Activated T-cell treated with anti-CD3 and anti-CD28 coated beads, Interleukin-2, amount 50 U/mL, for 72 hours (primary cell): ENCODE measurements at regions not wholly inside any gene's neighbourhood (a gene's known extent, or its start where the extent isn't known, plus 50 kb on each side); places are given as distances from the start of the nearest gene placed in this dataset.

Experiments used
- ATAC-seq, 2 donors: fragments of 150-1000 bp; cut with Tn5 transposase; replicated peaks in 1 of 2; 2 replicates each; pipeline ENCODE4 v1.10.0; 2021; ENCODE audit warnings: moderate library complexity in 2 of 2, mild to moderate bottlenecking in 1 of 2
- DNase-seq, 2 donors: peaks; one replicate each; pipeline ENCODE4 v3.0.0; 2021 to 2022; ENCODE audit warnings: mixed read lengths in 1 of 2
- H3K27ac Mint-ChIP-seq: one replicate; pipeline ENCODE4 v1.8.0; 2022; ENCODE audit warnings: mild to moderate bottlenecking, moderate library complexity, mixed read lengths
- H3K27me3 Mint-ChIP-seq: one replicate; pipeline ENCODE4 v1.8.0; 2022; ENCODE audit warnings: low read depth, mixed read lengths
- H3K36me3 Mint-ChIP-seq, 2 donors: one replicate each; pipeline ENCODE4 v1.8.0; 2022; ENCODE audit warnings: mixed read lengths in 2 of 2, mild to moderate bottlenecking in 1 of 2; ENCODE audit not compliant: insufficient read depth in 2 of 2
- H3K4me1 Mint-ChIP-seq: one replicate; pipeline ENCODE4 v1.8.0; 2022; ENCODE audit warnings: low read depth, mixed read lengths
- H3K4me3 Mint-ChIP-seq, 2 donors: one replicate each; pipeline ENCODE4 v1.8.0; 2022; ENCODE audit warnings: mild to moderate bottlenecking in 2 of 2, mixed read lengths in 2 of 2, moderate library complexity in 2 of 2
- H3K9me3 Mint-ChIP-seq, 2 donors: one replicate each; pipeline ENCODE4 v1.8.0; 2022; ENCODE audit warnings: mixed read lengths in 2 of 2

DNA sequence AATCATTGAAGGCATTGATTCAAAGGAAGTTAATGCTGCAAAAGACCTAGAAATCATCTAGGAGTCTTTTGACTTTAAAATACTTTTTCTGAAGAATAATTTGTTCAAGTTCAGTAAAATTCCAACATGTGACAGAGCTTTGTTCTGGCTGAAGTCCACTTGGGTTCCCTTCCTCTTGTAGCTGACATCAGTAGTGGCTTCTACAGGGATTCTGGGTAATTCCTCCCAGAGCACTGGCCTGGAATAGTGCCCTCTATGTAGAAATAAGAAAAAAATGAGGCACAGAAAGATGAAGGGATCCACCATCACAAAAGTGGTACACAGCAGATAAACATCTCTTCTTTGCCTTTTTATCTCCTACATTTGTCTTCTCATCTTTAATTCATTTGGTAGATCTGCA lies 548.1 kb downstream of the LTN1 start:
- Mint-ChIP-seq H3K4me3 (no peak overlapping the region), H3K27ac (no peak overlapping the region), H3K36me3 (no peaks in the 10 kb centered on the region), H3K27me3 (no peaks in the 10 kb centered on the region), H3K9me3 (peaks cover 0 to 2% of the 10 kb centered on the region in 2 donors), H3K4me1 (peaks cover 5% of the 10 kb centered on the region)
- no peak for DNase-seq
- ATAC-seq: no peak

DNA sequence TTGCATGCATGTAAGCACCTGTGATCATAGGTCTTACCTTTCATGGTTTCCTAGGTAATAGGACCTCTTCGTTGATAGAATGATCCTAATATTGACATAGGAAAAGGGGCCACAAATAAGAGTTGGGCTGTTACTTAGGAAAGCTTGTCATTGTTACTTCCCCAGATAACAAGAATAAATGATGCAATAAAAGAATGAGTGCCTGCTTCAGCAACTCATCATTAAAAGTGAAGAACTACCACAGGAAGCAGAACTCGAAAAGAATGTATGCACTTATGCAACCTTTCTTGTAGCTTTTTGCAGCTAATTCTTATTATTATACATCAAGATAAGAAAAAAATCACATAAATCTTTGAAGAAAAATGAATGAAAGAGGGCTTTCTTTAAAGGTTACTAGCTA lies 548.6 kb downstream of the LTN1 start:
- H3K27ac Mint-ChIP-seq: no peak overlapping the region
- H3K9me3 Mint-ChIP-seq: peaks cover 0 to 2% of the 10 kb centered on the region in 2 donors
- DNase-seq (no peak), ATAC-seq (no peak)
- no peaks in the 10 kb centered on the region for H3K36me3 Mint-ChIP-seq
- peaks cover 5% of the 10 kb centered on the region for H3K4me1 Mint-ChIP-seq
- no peaks in the 10 kb centered on the region for H3K27me3 Mint-ChIP-seq
- H3K4me3 Mint-ChIP-seq: no peak overlapping the region

DNA sequence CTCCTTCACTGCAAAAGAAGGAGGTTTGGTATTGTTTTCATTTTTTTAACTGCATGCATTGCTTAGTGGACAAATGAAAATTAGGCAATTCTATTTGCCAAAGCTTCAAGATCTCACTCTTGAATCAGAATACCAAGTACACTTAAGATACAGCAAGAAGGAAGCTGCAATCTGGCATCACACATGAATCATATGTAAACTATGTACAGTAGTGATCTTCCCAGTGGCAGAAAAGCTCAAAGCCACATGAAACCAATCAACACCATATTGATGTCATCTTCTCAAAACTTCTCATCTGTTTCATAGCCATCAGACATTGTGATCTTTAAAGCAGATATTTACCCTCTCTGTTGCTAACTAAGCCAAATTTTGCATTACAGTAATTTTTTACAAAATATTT lies 550.1 kb downstream of the LTN1 start:
- Mint-ChIP-seq H3K27ac (no peak overlapping the region), H3K36me3 (no peaks in the 10 kb centered on the region), H3K9me3 (peaks cover 0 to 2% of the 10 kb centered on the region in 2 donors), H3K27me3 (no peaks in the 10 kb centered on the region), H3K4me3 (no peak overlapping the region), H3K4me1 (peaks cover 5% of the 10 kb centered on the region)
- DNase-seq (no peak), ATAC-seq (peak; percentile 53 to 69)

DNA sequence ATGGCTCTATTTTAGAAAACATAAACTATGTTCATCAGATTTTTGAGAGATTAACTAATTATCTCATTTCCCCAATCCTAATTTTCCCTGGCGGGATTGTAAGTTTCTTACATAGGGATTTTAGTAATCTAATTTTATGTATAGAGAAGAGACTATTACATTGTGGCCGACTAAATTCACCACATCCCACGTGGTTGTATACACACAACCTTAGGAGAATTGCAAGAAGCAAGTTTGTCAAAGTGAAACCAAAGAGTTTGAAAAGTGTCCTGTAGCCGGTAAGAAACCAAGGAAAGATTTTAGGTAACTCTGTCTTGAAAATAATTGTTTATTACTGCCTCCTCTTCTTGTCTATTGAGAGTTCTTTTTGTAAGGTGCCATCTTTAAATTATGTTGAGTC lies 550.6 kb downstream of the LTN1 start:
- Mint-ChIP-seq H3K9me3 (peaks cover 0 to 2% of the 10 kb centered on the region in 2 donors), H3K27me3 (no peaks in the 10 kb centered on the region), H3K4me1 (peaks cover 5% of the 10 kb centered on the region)

DNA sequence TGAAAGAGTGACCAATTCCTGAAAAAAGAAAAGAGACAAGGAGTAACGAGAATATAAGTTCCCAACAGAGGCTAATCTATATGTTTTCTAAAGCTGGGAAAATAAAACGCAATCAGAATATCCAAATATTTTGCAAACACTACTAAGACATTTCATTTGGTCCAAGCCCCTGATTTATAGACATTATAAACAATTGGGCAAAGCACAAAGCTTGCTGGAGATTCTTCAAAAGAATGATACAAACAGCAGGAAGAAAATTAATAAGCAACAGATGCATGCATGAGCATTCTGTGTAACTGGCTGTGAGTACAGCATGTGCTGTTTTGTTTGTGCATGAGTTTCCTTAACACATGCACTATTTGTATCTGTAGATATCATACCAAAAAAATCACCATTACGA lies 552.9 kb downstream of the LTN1 start:
- ATAC-seq (no peak), DNase-seq (no peak)
- Mint-ChIP-seq H3K27ac (no peak overlapping the region), H3K4me3 (no peak overlapping the region), H3K4me1 (peaks cover 5% of the 10 kb centered on the region), H3K27me3 (no peaks in the 10 kb centered on the region), H3K36me3 (no peaks in the 10 kb centered on the region), H3K9me3 (no peaks in the 10 kb centered on the region)

More for the DNA sequence above, 550.6 kb downstream of the LTN1 start:
- Mint-ChIP-seq H3K27ac (no peak overlapping the region), H3K4me3 (no peak overlapping the region), H3K36me3 (no peaks in the 10 kb centered on the region)
- no peak for ATAC-seq
- no peak for DNase-seq

DNA sequence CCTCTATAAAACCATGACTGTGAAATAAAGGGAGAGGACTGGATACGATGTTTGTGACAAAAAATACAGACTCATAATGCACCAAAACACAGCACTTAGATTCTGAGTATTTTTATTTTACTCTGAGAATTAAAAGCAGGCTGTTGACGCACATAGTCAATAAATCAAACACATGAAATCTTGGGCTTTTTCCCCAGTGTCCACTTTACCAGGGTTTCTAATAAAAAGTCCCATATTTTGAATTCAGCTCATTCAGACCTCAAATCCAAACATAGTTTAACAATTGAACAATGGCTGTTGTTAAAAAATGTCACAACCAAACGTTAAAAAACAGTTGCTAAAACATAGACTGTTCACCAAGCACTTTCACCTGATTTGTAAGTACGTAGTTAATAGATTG lies 553.4 kb downstream of the LTN1 start:
- Mint-ChIP-seq H3K4me1 (peaks cover 5% of the 10 kb centered on the region), H3K36me3 (no peaks in the 10 kb centered on the region), H3K27ac (no peak overlapping the region), H3K4me3 (no peak overlapping the region), H3K27me3 (no peaks in the 10 kb centered on the region), H3K9me3 (no peaks in the 10 kb centered on the region)
- no peak for DNase-seq
- no peak for ATAC-seq

DNA sequence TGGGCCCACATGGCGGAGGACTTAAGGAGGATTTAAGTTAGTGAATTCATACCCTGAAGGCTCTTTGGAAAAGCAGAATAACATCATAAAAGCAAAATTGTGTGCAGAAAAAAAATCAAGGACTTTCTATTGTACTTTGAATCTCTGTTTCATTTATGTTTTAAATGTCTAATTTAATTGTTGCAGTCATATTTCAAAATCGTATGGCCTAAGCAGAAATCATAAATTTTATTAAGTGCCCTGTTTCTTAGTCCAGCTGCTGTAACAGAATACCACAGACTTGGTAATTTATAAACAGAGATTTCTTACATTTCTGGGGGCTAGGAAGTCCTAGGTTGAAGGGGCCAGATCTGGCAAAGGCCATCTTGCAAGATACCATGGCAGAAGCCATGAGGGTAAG lies 555.6 kb downstream of the LTN1 start:
- no peak for ATAC-seq
- H3K4me3 Mint-ChIP-seq: no peak overlapping the region
- no peaks in the 10 kb centered on the region for H3K27me3 Mint-ChIP-seq
- no peak for DNase-seq
- H3K4me1 Mint-ChIP-seq: no peaks in the 10 kb centered on the region
- no peaks in the 10 kb centered on the region for H3K36me3 Mint-ChIP-seq
- H3K9me3 Mint-ChIP-seq: no peaks in the 10 kb centered on the region
- no peak overlapping the region for H3K27ac Mint-ChIP-seq

DNA sequence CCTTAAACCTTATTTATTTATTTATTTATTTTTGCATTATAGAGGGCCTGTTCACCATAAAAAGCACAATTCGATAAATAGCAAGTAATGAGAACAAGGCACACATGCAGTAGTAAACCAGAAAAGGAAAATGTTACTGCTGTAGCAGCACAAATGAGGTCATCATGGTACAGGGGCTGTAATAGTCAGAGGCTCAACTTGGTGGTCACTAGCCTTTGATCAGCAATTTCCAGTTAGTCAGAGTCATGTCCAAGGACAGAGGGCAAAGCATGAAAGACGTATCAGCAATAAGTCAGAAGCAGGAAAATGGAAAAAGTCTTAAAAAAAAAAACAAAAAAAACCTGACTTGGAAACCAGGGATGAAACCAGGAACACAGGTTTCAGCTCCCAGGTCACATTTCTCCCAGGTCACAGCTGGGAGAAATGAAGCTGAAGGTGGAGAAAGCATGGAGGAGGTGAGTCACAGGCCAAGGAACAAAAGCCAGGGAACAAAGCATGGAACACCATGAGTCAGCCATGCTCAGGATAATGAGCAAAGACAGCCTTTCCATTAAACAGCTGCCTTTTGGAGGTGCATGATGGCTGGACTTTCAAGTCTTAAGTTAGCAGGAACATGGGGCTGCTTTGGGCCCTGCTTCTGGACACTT lies 556.3 kb downstream of the LTN1 start:
- H3K9me3 Mint-ChIP-seq: no peaks in the 10 kb centered on the region
- ATAC-seq: no peak
- no peaks in the 10 kb centered on the region for H3K27me3 Mint-ChIP-seq
- DNase-seq: no peak
- H3K27ac Mint-ChIP-seq: no peak overlapping the region
- no peak overlapping the region for H3K4me3 Mint-ChIP-seq
- no peaks in the 10 kb centered on the region for H3K4me1 Mint-ChIP-seq
- no peaks in the 10 kb centered on the region for H3K36me3 Mint-ChIP-seq

DNA sequence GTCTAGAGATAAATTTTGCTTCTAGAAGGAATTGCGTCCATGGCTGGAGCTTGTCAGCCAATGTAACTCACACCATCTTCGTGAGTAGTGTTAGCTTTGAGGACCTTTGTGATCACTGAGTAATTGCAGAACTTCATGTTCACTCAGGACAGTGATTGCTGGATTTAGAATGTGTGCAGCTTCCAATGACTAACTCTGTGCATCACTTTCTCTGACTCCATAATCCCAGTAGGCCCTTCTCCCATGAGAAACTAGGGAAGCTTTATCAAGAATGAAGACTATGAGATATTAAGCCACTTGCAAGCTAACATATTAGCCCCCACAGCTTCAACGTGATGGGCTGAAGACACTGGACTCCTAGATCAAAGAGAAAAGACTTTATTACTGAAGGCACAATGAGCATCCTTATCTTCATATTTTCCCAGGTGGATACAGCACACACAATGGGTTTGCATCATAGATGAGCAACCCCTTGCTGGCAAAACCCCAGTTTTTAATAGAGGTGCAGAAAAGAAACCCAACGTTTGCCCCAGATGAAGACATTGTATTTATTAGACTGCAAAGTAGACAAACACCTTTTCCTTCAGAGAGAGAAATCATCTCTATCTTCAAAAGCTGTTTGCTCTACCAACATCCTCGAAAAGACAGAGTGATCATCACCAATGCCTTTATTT lies 561.0 kb downstream of the LTN1 start:
- DNase-seq (no peak), ATAC-seq (no peak)
- Mint-ChIP-seq H3K9me3 (no peaks in the 10 kb centered on the region), H3K27ac (no peak overlapping the region), H3K27me3 (no peaks in the 10 kb centered on the region), H3K4me3 (no peak overlapping the region), H3K36me3 (no peaks in the 10 kb centered on the region), H3K4me1 (no peaks in the 10 kb centered on the region)

DNA sequence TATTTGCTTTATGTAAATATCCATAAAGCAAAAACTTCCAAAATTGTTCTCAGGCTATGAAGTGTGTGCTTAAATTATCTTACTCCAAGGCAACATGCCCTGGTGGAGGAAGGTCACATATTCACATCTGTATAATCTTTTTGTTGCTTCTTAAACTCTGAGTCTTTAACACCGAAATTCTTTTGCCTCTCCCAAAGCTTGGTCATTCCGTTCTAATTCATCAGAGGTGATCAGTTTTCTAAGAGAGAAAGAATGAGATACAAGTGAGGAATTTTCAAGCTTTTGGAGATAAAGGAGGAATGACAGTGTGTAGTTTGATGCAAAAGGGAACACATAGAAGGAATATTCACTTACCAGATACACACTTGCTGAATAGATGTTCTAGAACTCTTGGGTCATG lies 561.7 kb downstream of the LTN1 start:
- H3K36me3 Mint-ChIP-seq: no peaks in the 10 kb centered on the region
- DNase-seq (no peak), ATAC-seq (no peak)
- no peak overlapping the region for H3K27ac Mint-ChIP-seq
- H3K4me1 Mint-ChIP-seq: no peaks in the 10 kb centered on the region
- H3K4me3 Mint-ChIP-seq: no peak overlapping the region
- no peaks in the 10 kb centered on the region for H3K9me3 Mint-ChIP-seq
- H3K27me3 Mint-ChIP-seq: no peaks in the 10 kb centered on the region

DNA sequence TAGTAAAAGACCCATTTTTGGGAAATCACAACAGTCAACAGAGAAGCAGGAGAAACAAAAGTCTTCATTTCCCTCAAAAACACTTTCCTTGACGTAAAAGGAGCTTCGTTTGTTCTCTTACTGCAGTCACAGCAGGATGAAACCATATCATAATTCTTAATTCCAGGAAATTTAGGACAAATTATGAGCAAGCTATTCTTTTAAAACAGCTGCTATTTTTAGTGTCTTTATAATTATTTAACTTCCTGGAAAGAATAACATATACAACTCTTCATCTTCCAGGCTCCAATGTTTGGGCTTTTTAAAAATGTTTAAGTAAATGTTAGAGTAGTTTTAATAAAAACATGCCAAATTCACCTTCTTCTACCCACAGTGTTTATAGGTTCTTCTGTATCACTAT lies 563.5 kb downstream of the LTN1 start:
- Mint-ChIP-seq H3K9me3 (no peaks in the 10 kb centered on the region), H3K27me3 (no peaks in the 10 kb centered on the region), H3K4me1 (no peaks in the 10 kb centered on the region), H3K27ac (no peak overlapping the region), H3K36me3 (no peaks in the 10 kb centered on the region), H3K4me3 (no peak overlapping the region)
- DNase-seq (no peak), ATAC-seq (no peak)

DNA sequence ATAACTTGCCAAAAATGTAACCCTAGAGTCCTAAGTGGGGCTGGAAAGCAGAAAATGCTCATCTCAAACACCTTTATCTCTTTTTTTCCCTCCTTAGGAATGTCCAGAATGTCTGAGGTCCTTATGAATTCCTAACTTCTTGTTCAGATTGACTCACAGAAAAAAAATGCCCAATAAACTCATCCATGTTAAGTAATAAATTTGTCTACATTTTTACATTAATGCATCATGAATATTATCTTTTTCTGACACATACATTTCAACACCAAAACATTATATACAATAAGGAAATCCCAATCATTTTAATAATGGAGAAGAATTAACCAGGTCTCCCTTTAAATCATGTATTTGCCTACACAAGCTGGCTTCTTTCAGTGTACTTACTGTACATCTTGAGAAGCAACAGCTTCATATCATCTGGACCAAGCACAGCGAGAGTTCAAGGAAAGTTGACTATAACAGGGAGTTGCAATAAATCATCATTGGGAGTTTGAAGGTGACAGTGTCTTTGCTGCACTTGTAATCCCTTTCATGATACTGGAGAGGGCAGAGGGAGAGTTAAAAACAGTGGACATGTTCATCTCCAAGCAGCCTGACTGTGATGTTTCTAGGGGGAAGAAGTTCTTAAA lies 565.2 kb downstream of the LTN1 start:
- Mint-ChIP-seq H3K4me1 (no peaks in the 10 kb centered on the region), H3K4me3 (no peak overlapping the region), H3K27me3 (no peaks in the 10 kb centered on the region)

DNA sequence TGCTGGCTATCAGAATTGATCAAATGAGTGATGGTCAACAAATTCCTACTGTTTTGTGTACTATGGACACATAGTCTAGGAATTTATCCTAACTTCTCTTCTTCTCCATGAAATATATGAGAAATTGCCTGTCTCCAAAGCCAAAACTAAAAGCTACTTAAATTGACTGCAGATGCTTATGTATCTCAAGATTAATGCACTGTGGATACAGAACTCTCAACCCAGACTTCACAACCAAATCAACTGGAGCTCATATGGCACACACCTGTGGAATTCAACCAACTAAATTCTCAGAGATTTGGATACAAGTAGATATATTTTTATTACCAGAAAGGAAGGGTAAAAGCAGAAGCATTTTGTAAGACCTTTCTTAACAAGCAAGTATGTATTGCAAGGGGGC lies 566.1 kb downstream of the LTN1 start:
- H3K36me3 Mint-ChIP-seq: no peaks in the 10 kb centered on the region
- no peak for ATAC-seq
- no peaks in the 10 kb centered on the region for H3K4me1 Mint-ChIP-seq
- no peak for DNase-seq
- H3K27me3 Mint-ChIP-seq: no peaks in the 10 kb centered on the region
- no peak overlapping the region for H3K4me3 Mint-ChIP-seq
- no peak overlapping the region for H3K27ac Mint-ChIP-seq
- H3K9me3 Mint-ChIP-seq: no peaks in the 10 kb centered on the region

More for the DNA sequence above, 565.2 kb downstream of the LTN1 start:
- DNase-seq: no peak
- H3K36me3 Mint-ChIP-seq: no peaks in the 10 kb centered on the region
- H3K9me3 Mint-ChIP-seq: no peaks in the 10 kb centered on the region
- no peak for ATAC-seq
- no peak overlapping the region for H3K27ac Mint-ChIP-seq
